ENCODE measurements at regions not wholly inside any gene's neighbourhood (a gene's known extent, or its start where the extent isn't known, plus 50 kb on each side); places are given as distances from the start of the nearest gene placed in this dataset.

GRCh38 chr12:116427200-116427930, 131.8 kb upstream of the MAP1LC3B2 start:
- no peak for DNase-seq
- no peaks in the 10 kb centered on the region for H3K9me3 ChIP-seq
- TF ChIP-seq CTCF (IDR thresholded peaks at IDR 0.05), result no peak
- no peaks in the 10 kb centered on the region for H3K4me1 ChIP-seq (ENCODE audit: low read depth)
- intact Hi-C loops (cut with DNase I, micrococcal nuclease), result no loop called here
- no peaks in the 10 kb centered on the region for H3K36me3 ChIP-seq (ENCODE audit: low read depth)
- ATAC-seq, result no peak
- no peak overlapping the region for H3K4me3 ChIP-seq

- ATAC-seq (no peak), DNase-seq (no peak)
- TF ChIP-seq CTCF (IDR thresholded peaks at IDR 0.05), result no peak
- H3K9me3 ChIP-seq, result no peaks in the 10 kb centered on the region
- no peak overlapping the region for H3K4me3 ChIP-seq
- intact Hi-C loops (cut with DNase I, micrococcal nuclease), result no loop called here
- H3K36me3 ChIP-seq (ENCODE audit: low read depth), result no peaks in the 10 kb centered on the region
- H3K4me1 ChIP-seq (ENCODE audit: low read depth), result peaks cover 4% of the 10 kb centered on the region
These were observed 129.3 kb upstream of the MAP1LC3B2 start for GRCh38 chr12:116429826-116430360.

- no peak for TF ChIP-seq CTCF (IDR thresholded peaks at IDR 0.05)
- no peak for ATAC-seq
- no peak for DNase-seq
- Histone ChIP-seq H3K4me1 (ENCODE audit: low read depth) (peaks cover 4% of the 10 kb centered on the region), H3K9me3 (no peaks in the 10 kb centered on the region), H3K4me3 (no peak overlapping the region), H3K36me3 (ENCODE audit: low read depth) (no peaks in the 10 kb centered on the region)
- intact Hi-C loops (cut with DNase I, micrococcal nuclease), result no loop called here
These were observed 128.1 kb upstream of the MAP1LC3B2 start for GRCh38 chr12:116430911-116431565.

- no peak for TF ChIP-seq CTCF (IDR thresholded peaks at IDR 0.05)
These were observed 127.4 kb upstream of the MAP1LC3B2 start for GRCh38 chr12:116431677-116432300.

GRCh38 chr12:116432314-116432750, 126.8 kb upstream of the MAP1LC3B2 start:
- DNase-seq, result no peak
- no peak for TF ChIP-seq CTCF (IDR thresholded peaks at IDR 0.05)

More at GRCh38 chr12:116431677-116432300, 127.4 kb upstream of the MAP1LC3B2 start:
- Histone ChIP-seq H3K4me1 (ENCODE audit: low read depth) (peaks cover 10% of the 10 kb centered on the region), H3K9me3 (no peaks in the 10 kb centered on the region), H3K36me3 (ENCODE audit: low read depth) (no peaks in the 10 kb centered on the region), H3K4me3 (no peak overlapping the region)
- no peak for ATAC-seq
- DNase-seq, result no peak
- intact Hi-C loops (cut with DNase I, micrococcal nuclease), result no loop called here

More at GRCh38 chr12:116432314-116432750, 126.8 kb upstream of the MAP1LC3B2 start:
- intact Hi-C loops (cut with DNase I, micrococcal nuclease), result no loop called here
- Histone ChIP-seq H3K4me3 (no peak overlapping the region), H3K4me1 (ENCODE audit: low read depth) (peaks cover 10% of the 10 kb centered on the region), H3K9me3 (no peaks in the 10 kb centered on the region), H3K36me3 (ENCODE audit: low read depth) (no peaks in the 10 kb centered on the region)
- ATAC-seq, result no peak
